ENCODE measurements at regions not wholly inside any gene's neighbourhood (a gene's known extent, or its start where the extent isn't known, plus 50 kb on each side); places are given as distances from the start of the nearest gene placed in this dataset.

GRCh38 chr2:176814274-176814673, 398.3 kb upstream of the HNRNPA3 start:
- DNase-seq (ENCODE audit: low spot score) = no peak

GRCh38 chr2:176814740-176815367, 397.7 kb upstream of the HNRNPA3 start:
- peak; percentile 61 for DNase-seq (ENCODE audit: low spot score)

- DNase-seq (ENCODE audit: low spot score) = no peak
These were observed 395.5 kb upstream of the HNRNPA3 start for GRCh38 chr2:176817061-176817565.

GRCh38 chr2:176818076-176818475, 394.5 kb upstream of the HNRNPA3 start:
- DNase-seq (ENCODE audit: low spot score) = no peak

GRCh38 chr2:176818617-176819016, 394.0 kb upstream of the HNRNPA3 start:
- no peak for DNase-seq (ENCODE audit: low spot score)

DNA sequence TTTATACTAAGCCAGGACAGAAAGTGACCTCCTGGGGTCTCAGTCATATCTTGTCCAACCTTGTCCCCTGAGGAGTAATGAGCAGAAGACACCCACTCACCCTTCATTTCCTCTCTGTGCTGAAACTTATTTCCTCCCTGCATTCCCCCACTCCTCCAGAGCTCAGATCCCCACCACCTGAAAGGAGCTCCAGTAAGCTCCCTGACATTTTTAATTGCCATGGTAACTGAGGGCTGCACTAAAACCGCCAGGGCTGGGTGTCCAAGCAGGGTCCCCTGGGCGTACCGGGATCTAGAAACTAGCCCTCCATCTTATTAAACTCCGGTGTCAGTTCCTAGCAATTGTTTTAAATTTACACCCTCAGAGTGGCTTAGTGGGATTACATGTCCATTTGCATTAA, 393.3 kb upstream of the HNRNPA3 start:
- DNase-seq (ENCODE audit: low spot score) = no peak

DNA sequence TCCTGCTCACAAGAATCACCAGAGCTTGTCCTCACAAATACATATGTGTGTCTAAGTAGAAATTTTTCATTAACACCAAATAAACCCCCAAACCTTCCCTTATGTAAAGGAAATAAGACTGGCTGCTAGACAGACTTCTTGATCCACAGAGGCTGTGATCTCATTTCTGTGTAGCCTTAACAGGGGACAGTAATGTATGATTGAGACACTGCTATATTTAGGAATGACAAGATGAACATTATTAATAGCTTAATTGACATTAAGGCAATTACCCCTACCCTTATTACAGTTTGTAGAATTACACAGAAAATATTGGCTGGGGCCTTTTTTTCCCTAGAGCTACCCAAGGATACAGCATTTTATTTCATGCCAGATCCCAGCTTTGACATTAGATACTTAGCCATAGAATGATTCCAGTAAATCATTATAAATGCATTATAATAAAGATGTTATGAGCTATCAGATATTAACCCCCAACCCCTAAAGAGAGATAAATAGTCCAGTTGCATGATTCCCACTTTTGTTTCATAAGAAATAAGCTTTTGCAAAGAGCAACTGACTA, 392.1 kb upstream of the HNRNPA3 start:
- DNase-seq (ENCODE audit: low spot score) = no peak

- DNase-seq (ENCODE audit: low spot score) = no peak
These were observed 391.2 kb upstream of the HNRNPA3 start for GRCh38 chr2:176821350-176821749.

GRCh38 chr2:176822060-176822459, 390.5 kb upstream of the HNRNPA3 start:
- DNase-seq (ENCODE audit: low spot score) = no peak

GRCh38 chr2:176826356-176826755, 386.2 kb upstream of the HNRNPA3 start:
- DNase-seq (ENCODE audit: low spot score) = no peak

GRCh38 chr2:176826984-176827668, 385.5 kb upstream of the HNRNPA3 start:
- DNase-seq (ENCODE audit: low spot score) = no peak

- no peak for DNase-seq (ENCODE audit: low spot score)
These were observed 382.2 kb upstream of the HNRNPA3 start for GRCh38 chr2:176830362-176830761.

GRCh38 chr2:176832086-176832485, 380.5 kb upstream of the HNRNPA3 start:
- DNase-seq (ENCODE audit: low spot score) = no peak

DNA sequence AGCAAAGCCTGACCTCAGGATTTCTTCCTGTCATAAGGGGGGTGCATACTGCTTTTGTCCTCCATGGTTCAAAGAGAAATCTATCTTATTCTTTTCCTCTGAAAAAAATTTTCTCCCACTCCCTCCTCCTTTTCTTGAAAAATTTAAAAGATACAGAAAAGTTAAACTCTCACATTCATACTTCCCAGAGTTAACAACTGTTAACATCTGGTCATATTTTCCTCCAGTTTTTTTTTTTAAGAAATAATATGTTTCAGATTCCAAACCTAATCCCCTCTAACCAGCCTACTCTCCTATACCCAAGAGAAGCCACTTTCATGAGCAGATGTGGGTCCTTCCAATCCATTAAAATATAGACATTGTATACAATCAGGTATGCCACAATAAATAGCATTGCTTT, 378.9 kb upstream of the HNRNPA3 start:
- DNase-seq (ENCODE audit: low spot score) = no peak

GRCh38 chr2:176834226-176834625, 378.4 kb upstream of the HNRNPA3 start:
- no peak for DNase-seq (ENCODE audit: low spot score)

- DNase-seq (ENCODE audit: low spot score) = no peak
These were observed 369.4 kb upstream of the HNRNPA3 start for GRCh38 chr2:176843208-176843607.

- no peak for DNase-seq (ENCODE audit: low spot score)
These were observed 368.1 kb upstream of the HNRNPA3 start for GRCh38 chr2:176844461-176844860.

GRCh38 chr2:176845718-176846117, 366.9 kb upstream of the HNRNPA3 start:
- no peak for DNase-seq (ENCODE audit: low spot score)

DNA sequence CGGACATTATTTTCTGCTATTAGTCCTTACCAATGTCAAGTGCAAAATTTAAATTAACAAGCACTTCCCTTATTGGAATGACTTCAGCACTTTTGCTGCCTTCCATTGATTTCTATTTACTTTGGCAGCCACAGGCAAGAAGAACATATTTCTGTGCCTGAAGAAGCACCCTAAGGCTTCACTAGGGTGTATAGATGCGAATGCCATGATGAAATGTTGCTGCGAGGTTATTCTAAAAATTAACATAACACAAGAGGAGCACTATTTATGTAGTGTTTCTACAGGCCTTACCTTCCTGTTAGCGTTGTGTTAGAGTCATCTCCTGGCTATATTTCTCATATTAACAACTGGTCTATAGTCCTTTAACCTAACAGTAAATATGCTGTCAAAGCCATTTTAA, 365.0 kb upstream of the HNRNPA3 start:
- DNase-seq (ENCODE audit: low spot score) = no peak

GRCh38 chr2:176848844-176849243, 363.8 kb upstream of the HNRNPA3 start:
- no peak for DNase-seq (ENCODE audit: low spot score)

DNA sequence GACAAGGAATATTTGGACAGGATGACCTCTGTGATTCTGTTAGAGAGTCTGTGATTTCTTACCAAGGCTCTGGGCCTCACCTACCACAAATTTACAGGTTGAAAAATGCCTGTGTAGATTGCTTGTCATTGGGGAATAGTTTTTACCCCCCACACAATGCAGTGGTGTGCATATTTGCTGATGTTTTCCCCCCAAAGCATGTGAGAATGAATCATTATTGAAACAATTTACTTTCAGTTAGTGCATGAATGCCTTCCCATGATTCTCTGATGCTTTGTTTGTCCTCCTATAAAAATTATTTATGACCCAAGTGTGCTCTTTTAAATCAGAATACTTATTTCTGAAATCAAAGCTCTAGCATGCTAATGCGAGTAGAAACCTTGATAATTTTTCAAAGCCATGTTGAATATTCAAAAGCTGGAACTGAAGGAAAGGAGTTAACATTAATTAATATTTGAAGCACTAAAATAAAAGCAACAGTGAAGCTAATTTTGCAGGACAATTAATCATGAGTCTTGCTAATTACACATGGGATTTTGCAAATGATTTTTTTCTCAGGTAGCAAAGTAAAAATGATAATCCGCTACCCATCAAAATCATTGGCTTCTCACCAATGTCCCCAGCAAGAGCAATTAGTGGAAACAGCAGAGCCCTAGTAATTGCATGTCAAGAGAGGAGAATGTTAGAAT, 361.2 kb upstream of the HNRNPA3 start:
- no peak for DNase-seq (ENCODE audit: low spot score)

DNA sequence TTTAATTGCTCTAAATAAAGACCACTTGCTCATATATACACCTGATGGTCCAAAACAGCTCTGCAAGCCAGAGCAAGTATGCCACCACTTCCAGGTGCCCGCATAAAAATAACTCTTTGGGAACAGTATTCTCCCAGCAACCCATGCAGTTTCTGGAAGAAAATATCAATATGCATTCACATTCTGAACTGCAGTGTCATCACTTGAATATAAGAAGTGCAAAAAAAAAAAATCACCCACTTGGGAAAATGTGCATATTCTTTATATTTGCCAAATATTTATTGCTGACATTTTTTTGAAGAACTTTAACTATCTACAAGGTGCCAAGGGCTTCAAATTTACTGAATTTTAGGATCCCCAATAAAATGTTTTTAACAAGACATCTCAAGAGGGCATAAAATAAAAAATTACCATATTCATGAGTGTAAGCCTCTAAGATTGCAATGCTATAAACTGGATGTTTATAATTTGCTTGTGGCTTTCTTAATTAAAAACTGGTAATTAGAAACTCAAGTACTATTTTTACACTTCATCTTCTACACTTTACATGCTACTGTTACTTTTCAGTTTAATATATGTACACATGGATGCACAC, 360.6 kb upstream of the HNRNPA3 start:
- no peak for DNase-seq (ENCODE audit: low spot score)
